GM18507 (cell line): ENCODE measurements at regions not wholly inside any gene's neighbourhood (a gene's known extent, or its start where the extent isn't known, plus 50 kb on each side); places are given as distances from the start of the nearest gene placed in this dataset.
"Not testable (repeated sequence)": the region's sequence is repeated elsewhere in the genome, so short reads cannot be mapped to it uniquely, and the experiment has no call there.

Source experiments
- DNase-seq: peaks from one replicate; pipeline ENCODE4 v3.0.0; 2011; ENCODE audit warnings: low read depth; ENCODE audit not compliant: insufficient read length; ENCODE audit errors: extremely low spot score
- FAIRE-seq: peaks from 2 replicates; lab custom pipeline; 2011; peaks lifted over from hg19 to GRCh38; lab: Jason Lieb, UNC

GRCh38 chr10:6726924-6727323 lies 146.8 kb upstream of the PRKCQ start:
- DNase-seq (no peak), FAIRE-seq (no peak)

DNA sequence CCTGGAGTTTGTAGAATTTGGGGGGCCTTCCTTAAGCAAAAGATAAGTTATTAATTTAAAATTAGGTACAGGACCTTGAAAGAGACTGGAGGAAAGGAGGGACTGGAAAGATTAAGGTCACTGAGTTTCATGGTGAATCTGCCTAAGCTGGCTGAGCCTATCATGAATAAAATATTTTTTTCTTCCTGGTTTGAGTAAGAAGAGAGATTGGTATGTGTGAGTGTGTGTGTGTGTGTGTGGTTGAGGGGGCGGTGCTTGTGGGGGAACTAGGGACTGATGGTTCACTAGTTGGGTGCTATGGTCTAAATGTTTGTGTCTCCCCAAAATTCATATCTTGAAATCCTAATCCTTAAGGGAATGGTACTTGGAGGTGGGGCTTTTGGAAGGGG lies 142.5 kb upstream of the PRKCQ start:
- FAIRE-seq (no peak), DNase-seq (no peak)

- DNase-seq (no peak), FAIRE-seq (no peak)
These were observed 142.0 kb upstream of the PRKCQ start for GRCh38 chr10:6721964-6722615.

DNA sequence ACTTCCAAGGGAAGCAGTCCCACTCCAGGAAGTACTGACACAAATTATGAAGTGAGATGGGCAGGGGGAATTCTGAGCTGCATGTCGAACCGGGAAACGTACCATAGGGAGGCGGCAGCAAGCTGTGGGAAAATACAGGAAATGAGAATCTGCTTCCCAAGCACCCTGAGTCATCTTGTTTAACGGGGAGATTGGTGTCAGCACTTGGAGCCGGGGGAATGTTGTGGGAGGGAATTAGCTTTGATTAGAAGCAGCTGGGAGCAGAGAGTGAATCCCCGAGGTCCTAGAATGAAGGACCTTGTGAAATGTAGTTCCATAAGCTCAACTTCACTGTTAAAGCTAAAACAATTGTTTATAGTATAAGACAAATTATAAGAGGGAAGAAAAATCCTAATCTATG lies 141.4 kb upstream of the PRKCQ start:
- DNase-seq (no peak), FAIRE-seq (no peak)

DNA sequence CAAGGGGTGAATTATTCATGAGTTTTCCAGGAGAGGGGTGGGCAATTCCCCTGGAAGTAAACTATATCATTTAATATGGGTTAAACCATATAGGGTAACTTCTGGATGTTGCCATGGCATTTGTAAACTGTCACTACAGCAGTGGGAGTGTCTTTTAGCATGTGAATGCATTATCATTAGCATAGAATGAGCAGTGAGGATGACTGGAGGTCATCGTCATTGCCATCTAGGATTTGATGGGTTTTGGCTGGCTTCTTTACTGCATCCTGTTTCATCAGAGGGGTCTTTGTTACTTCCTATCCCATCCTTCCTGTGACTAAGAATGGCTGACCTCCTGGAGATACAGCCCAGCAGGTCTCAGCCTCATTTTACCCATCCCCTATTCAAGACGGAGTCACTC lies 139.5 kb upstream of the PRKCQ start:
- FAIRE-seq (no peak), DNase-seq (no peak)

DNA sequence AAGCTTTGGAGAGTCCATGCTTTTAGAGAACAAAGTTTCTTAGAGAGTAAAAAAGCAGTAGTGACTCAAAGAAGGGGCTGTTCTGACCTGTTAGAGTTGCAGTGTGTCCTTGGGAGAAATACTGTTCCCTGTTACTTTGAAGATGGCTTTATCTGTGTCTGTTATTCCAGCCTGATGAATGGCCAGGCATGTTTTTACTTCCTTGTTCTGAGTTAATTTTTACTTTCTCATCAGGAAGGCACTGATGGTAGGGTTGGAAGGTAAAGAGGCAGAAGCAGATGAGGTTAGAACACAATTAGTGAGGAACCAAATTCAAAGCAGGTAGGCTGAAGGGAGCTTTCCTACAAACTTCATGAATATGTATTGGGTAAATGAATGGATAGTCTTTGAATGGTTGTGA lies 138.5 kb upstream of the PRKCQ start:
- DNase-seq (no peak), FAIRE-seq (no peak)

DNA sequence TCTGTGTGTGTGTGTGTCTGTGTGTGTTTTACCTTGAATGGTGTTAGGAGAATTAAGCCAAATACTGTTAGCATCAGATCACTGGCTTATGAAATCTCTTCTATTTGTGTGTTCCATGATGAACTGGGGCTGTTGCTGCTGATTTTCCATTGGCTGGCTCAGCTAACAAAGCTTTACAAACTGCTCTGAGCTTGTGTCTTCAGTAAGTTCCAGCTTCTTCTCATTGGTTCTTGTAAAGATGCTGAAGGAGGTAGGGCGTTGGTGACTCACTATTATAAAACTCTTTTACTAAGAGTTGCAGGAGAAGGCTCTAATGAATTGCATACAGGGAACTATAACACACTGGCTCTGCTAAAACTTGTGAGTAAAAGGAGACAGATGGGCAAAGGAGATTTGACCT lies 136.4 kb upstream of the PRKCQ start:
- no peak for FAIRE-seq

DNA sequence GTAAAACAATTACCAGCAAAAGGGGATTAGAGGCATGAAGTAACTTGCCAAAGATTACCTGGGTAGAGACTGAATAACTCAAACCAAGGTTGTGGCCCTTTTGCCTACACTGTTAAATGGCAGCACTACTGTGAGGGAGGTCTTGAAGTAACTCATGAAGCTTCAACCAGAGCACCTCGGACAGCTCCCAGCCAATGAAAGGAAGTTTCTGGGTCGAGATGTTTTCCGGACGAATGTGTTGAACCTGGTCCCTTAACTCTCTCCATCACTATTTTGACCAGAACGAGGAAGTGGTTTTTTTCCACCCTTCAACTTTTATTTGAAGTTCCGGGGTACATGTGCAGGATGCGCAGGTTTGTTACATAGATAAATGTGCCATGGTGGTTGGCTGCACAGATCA lies 133.6 kb upstream of the PRKCQ start:
- FAIRE-seq (no peak), DNase-seq (no peak)

More for the DNA sequence above, 136.4 kb upstream of the PRKCQ start:
- DNase-seq: no peak

DNA sequence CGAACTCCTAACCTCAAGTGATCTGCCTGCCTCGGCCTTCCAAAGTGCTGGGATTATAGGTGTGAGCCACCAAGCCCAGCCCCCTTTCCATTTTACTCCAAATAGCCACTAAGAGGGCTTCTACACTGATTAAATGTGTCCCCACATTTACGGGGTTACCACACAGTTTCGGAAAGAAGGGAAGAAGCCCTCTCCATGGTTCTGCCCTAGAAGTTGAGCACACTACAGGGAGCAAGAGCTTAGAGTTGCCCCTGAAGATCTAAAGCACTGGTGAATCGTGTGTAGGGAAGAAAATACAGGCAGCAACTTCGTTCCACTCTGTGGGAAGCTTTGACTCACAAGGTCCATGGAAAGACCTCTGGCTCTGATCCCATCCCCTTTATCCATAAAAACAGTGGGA lies 133.0 kb upstream of the PRKCQ start:
- FAIRE-seq: no peak
- no peak for DNase-seq

- FAIRE-seq (no peak), DNase-seq (no peak)
These were observed 131.8 kb upstream of the PRKCQ start for GRCh38 chr10:6711881-6712280.

- DNase-seq (no peak), FAIRE-seq (no peak)
These were observed 131.3 kb upstream of the PRKCQ start for GRCh38 chr10:6711408-6711841.

DNA sequence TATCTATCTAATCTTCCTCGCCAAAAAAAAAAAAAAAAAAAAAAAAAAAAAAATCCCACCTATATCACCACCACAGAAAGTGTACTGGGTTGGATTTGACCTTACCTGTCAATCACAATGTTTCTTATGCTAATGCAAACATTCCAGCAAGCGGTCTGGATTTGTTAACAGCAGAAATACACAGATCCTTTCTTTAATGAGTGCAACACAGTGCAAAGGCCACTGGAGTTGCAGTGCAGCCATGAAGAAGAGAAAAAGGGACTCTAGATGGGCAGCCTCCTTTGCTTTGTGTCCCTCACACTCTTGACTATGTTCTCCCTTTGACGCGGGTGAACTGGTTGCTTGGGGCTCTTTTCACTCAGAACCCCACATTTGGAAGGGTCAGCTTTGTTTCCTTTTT lies 127.3 kb upstream of the PRKCQ start:
- no peak for FAIRE-seq
- no peak for DNase-seq

DNA sequence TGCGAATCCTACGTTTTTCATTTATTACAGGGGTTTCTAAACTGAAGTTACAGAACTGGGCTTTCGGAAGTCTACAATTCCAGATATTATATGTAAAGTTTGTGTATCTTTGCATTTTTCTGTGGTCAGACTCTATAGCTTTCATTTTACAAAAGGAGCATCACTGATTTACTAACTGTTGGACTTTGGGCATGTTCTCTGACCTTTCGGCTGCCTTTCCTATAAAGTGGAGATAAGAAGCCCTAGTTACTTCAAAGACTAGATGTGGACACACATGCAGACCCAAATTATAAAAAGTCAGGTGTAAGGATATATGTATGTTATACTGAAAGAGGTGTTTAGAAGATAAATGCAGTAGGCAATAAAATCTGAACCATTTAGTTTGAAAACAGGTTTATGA lies 126.6 kb upstream of the PRKCQ start:
- FAIRE-seq: no peak
- no peak for DNase-seq

- no peak for DNase-seq
- no peak for FAIRE-seq
These were observed 124.8 kb upstream of the PRKCQ start for GRCh38 chr10:6704896-6705295.

- FAIRE-seq: not testable (repeated sequence)
These were observed 122.8 kb upstream of the PRKCQ start for GRCh38 chr10:6702833-6703232.

GRCh38 chr10:6702030-6702429 lies 122.0 kb upstream of the PRKCQ start:
- no peak for FAIRE-seq

More at GRCh38 chr10:6702833-6703232, 122.8 kb upstream of the PRKCQ start:
- not testable (repeated sequence) for DNase-seq

DNA sequence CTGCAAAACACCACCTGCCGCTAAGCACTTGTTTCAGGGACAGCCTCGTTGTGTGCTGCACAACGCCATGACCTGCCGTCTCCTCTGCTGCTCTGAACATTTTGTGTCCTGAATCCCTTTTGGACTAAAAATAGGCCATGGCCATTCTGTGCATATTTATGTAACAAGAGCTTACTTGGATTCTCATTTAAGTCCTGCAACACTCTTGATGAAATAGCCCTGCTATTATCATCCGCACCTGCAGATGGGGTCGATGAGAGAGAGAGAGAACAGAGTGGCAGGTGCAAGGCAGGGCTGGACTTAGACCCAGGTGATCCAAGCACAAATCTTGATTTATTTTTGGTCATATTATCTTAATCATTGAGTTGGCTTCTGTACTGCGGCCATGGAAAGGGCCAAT lies 121.2 kb upstream of the PRKCQ start:
- FAIRE-seq (no peak), DNase-seq (no peak)

More at GRCh38 chr10:6702030-6702429, 122.0 kb upstream of the PRKCQ start:
- DNase-seq: no peak

GRCh38 chr10:6700066-6700465 lies 120.0 kb upstream of the PRKCQ start:
- DNase-seq (no peak), FAIRE-seq (no peak)

DNA sequence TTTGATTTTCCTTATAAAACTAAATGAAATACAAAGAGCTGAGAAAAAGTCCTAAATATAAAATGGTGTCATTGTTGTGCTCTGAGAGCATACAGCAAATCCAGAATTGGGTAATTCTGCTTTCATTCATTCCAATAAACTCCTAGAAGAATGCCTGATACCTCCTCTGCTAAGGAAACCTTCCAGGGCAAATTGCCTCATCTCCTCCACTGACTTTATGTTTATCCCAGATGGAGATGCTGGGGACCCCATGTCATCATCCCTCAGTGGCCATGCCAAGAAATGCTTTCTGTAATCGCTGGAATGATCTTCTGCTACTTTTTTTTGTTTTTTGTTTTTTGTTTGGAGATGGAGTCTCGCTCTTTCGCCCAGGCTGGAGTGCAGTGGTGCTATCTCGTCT lies 119.3 kb upstream of the PRKCQ start:
- no peak for FAIRE-seq
- DNase-seq: no peak

- DNase-seq: no peak
- FAIRE-seq: no peak
These were observed 115.4 kb upstream of the PRKCQ start for GRCh38 chr10:6695519-6695918.

DNA sequence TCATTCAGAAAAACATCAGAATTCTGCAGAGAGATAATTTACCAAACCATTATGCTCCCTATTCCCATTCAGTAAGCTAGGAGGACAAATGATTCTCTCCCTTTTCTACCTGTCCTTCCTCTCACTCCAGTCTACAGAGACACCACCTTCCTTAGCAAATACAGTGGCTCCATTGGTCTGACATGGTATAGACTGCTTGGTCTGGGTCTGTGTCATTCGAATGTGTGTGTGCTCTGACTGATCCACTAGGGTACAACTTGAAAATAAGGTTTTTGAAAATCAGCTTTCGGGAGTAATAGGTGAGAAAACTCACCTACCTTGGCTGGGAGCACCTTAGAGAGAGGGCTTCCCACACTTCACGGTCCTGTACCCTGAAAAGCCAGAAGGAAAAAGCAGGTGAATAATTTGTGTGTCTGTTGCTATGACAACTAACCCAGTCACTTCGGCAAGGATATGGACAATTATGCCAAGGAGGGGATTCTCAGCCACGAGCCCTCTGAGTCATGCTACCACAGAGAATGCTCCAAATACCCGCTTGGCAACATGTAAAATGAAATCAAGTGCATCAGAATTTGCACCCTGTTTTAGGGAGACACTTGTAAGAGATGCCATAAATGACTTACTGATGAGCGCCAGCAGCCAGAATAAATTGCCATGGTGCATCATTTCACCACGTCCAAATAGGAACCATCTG lies 114.5 kb upstream of the PRKCQ start:
- FAIRE-seq (no peak), DNase-seq (no peak)
